Subcutaneous abdominal adipose tissue (tissue), 5 donors: ENCODE measurements at regions not wholly inside any gene's neighbourhood (a gene's known extent, or its start where the extent isn't known, plus 50 kb on each side); places are given as distances from the start of the nearest gene placed in this dataset.

Source experiments
- H3K27ac ChIP-seq: one replicate; pipeline ENCODE4 v1.7.0; 2013; ENCODE audit warnings: low read depth, mild to moderate bottlenecking, inconsistent platforms, low read length, moderate library complexity
- H3K27me3 ChIP-seq, 5 donors: one replicate each; pipeline ENCODE4 v1.7.0; 2013; ENCODE audit warnings: low read length in 5 of 5, inconsistent platforms in 1 of 5; ENCODE audit not compliant: control insufficient read depth in 5 of 5, insufficient read depth in 4 of 5
- H3K36me3 ChIP-seq, 5 donors: one replicate each; pipeline ENCODE4 v1.7.0; 2013; ENCODE audit warnings: low read length in 5 of 5; ENCODE audit not compliant: control insufficient read depth in 5 of 5, insufficient read depth in 5 of 5
- H3K4me1 ChIP-seq, 5 donors: one replicate each; pipeline ENCODE4 v1.7.0; 2013; ENCODE audit warnings: low read length in 5 of 5, mild to moderate bottlenecking in 3 of 5, moderate library complexity in 1 of 5; ENCODE audit not compliant: control insufficient read depth in 5 of 5, insufficient read depth in 5 of 5
- H3K4me3 ChIP-seq, 5 donors: one replicate each; pipeline ENCODE4 v1.7.0; 2013; ENCODE audit warnings: low read length in 5 of 5, low read depth in 1 of 5
- H3K9ac ChIP-seq, 5 donors: one replicate each; pipeline ENCODE4 v1.7.0; 2013; ENCODE audit warnings: low read length in 5 of 5, mild to moderate bottlenecking in 4 of 5, moderate library complexity in 3 of 5
- H3K9me3 ChIP-seq, 5 donors: one replicate each; pipeline ENCODE4 v1.7.0; 2013; ENCODE audit warnings: low read length in 5 of 5; ENCODE audit not compliant: control insufficient read depth in 5 of 5
- donor health status: healthy.
- donor health status: healthy.
- donor health status: healthy.
- donor health status: healthy.
- donor health status: healthy.

GRCh38 chr13:111636271-111636670 is 315.8 kb downstream of the TEX29 start:
- Histone ChIP-seq H3K36me3 (no peaks in the 10 kb centered on the region), H3K9me3 (no peaks in the 10 kb centered on the region), H3K27ac (no peak overlapping the region), H3K4me3 (no peak overlapping the region), H3K27me3 (peaks cover 0 to 5% (median 2%) of the 10 kb centered on the region in 5 donors), H3K4me1 (no peaks in the 10 kb centered on the region), H3K9ac (no peak overlapping the region)

- peaks cover 0 to 5% (median 2%) of the 10 kb centered on the region in 5 donors for H3K27me3 ChIP-seq
- no peak overlapping the region for H3K9ac ChIP-seq
- no peak overlapping the region for H3K27ac ChIP-seq
- H3K36me3 ChIP-seq, result no peaks in the 10 kb centered on the region
- no peak overlapping the region for H3K4me3 ChIP-seq
- no peaks in the 10 kb centered on the region for H3K4me1 ChIP-seq
- no peaks in the 10 kb centered on the region for H3K9me3 ChIP-seq
These were observed 316.4 kb downstream of the TEX29 start for GRCh38 chr13:111636804-111637203.

GRCh38 chr13:111637365-111637764 is 316.9 kb downstream of the TEX29 start:
- Histone ChIP-seq H3K4me1 (no peaks in the 10 kb centered on the region), H3K27me3 (peaks cover 0 to 5% (median 2%) of the 10 kb centered on the region in 5 donors), H3K27ac (no peak overlapping the region), H3K36me3 (no peaks in the 10 kb centered on the region), H3K4me3 (no peak overlapping the region), H3K9ac (no peak overlapping the region), H3K9me3 (no peaks in the 10 kb centered on the region)

GRCh38 chr13:111638233-111638632 is 317.8 kb downstream of the TEX29 start:
- Histone ChIP-seq H3K9ac (no peak overlapping the region), H3K27me3 (peaks cover 0 to 5% (median 3%) of the 10 kb centered on the region in 5 donors), H3K9me3 (no peaks in the 10 kb centered on the region), H3K36me3 (no peaks in the 10 kb centered on the region), H3K4me3 (no peak overlapping the region), H3K27ac (no peak overlapping the region), H3K4me1 (no peaks in the 10 kb centered on the region)

GRCh38 chr13:111639196-111639705 is 318.8 kb downstream of the TEX29 start:
- Histone ChIP-seq H3K4me1 (no peaks in the 10 kb centered on the region), H3K27me3 (peaks cover 0 to 6% (median 4%) of the 10 kb centered on the region in 5 donors), H3K27ac (no peak overlapping the region), H3K36me3 (no peaks in the 10 kb centered on the region), H3K9ac (no peak overlapping the region), H3K9me3 (no peaks in the 10 kb centered on the region), H3K4me3 (no peak overlapping the region)

- no peak overlapping the region for H3K9ac ChIP-seq
- H3K27ac ChIP-seq, result no peak overlapping the region
- no peak overlapping the region for H3K4me3 ChIP-seq
- H3K36me3 ChIP-seq, result no peaks in the 10 kb centered on the region
- peaks cover 0 to 8% (median 4%) of the 10 kb centered on the region in 5 donors for H3K27me3 ChIP-seq
- no peaks in the 10 kb centered on the region for H3K4me1 ChIP-seq
- H3K9me3 ChIP-seq, result no peaks in the 10 kb centered on the region
These were observed 319.6 kb downstream of the TEX29 start for GRCh38 chr13:111640006-111640405.

GRCh38 chr13:111640476-111640875 is 320.0 kb downstream of the TEX29 start:
- Histone ChIP-seq H3K36me3 (no peaks in the 10 kb centered on the region), H3K4me1 (no peaks in the 10 kb centered on the region), H3K4me3 (no peak overlapping the region), H3K9me3 (no peaks in the 10 kb centered on the region), H3K9ac (no peak overlapping the region), H3K27ac (no peak overlapping the region), H3K27me3 (peaks cover 0 to 10% (median 4%) of the 10 kb centered on the region in 5 donors)

- Histone ChIP-seq H3K9ac (no peak overlapping the region), H3K4me3 (no peak overlapping the region), H3K27me3 (peaks cover 0 to 10% (median 3%) of the 10 kb centered on the region in 5 donors), H3K4me1 (no peaks in the 10 kb centered on the region), H3K27ac (no peak overlapping the region), H3K36me3 (no peaks in the 10 kb centered on the region), H3K9me3 (no peaks in the 10 kb centered on the region)
These were observed 321.8 kb downstream of the TEX29 start for GRCh38 chr13:111642156-111642767.

GRCh38 chr13:111644750-111645149 is 324.3 kb downstream of the TEX29 start:
- Histone ChIP-seq H3K4me1 (no peaks in the 10 kb centered on the region), H3K27me3 (peaks cover 0 to 7% (median 0%) of the 10 kb centered on the region in 5 donors), H3K9me3 (no peaks in the 10 kb centered on the region), H3K9ac (no peak overlapping the region), H3K4me3 (no peak overlapping the region), H3K27ac (no peak overlapping the region), H3K36me3 (no peaks in the 10 kb centered on the region)

- Histone ChIP-seq H3K9ac (no peak overlapping the region), H3K4me3 (no peak overlapping the region), H3K4me1 (no peaks in the 10 kb centered on the region), H3K9me3 (no peaks in the 10 kb centered on the region), H3K27me3 (peaks cover 0 to 10% (median 3%) of the 10 kb centered on the region in 5 donors), H3K27ac (no peak overlapping the region), H3K36me3 (no peaks in the 10 kb centered on the region)
These were observed 324.8 kb downstream of the TEX29 start for GRCh38 chr13:111645198-111645597.
